HepG2 (cell line): ENCODE measurements at regions not wholly inside any gene's neighbourhood (a gene's known extent, or its start where the extent isn't known, plus 50 kb on each side); places are given as distances from the start of the nearest gene placed in this dataset.

ENCODE experiments used
- ATAC-seq: fragments of 200-7000 bp; cut with Tn5 transposase; 3 replicates; pipeline ENCODE4 v1.9.1; 2020; ENCODE audit warnings: mild to moderate bottlenecking, moderate library complexity
- BruUV-seq: library from RNA; stranded (reverse); fragments of 400-500 nt; replicated peaks from 2 replicates; lab custom pipeline; 2021; lab: Mats Ljungman, UMichigan
- CTCF ChIA-PET: fragments of 300-600 bp; formaldehyde crosslinking; extraction: SDS; loops from one replicate; lab custom pipeline; 2021; ENCODE audit warnings: low total read pairs, inconsistent platforms, low intra/inter-chr PET ratio; lab: Yijun Ruan, JAX
- POLR2A ChIA-PET: fragments of 350-600 bp; sonication (Branson Sonifier 250); formaldehyde crosslinking; loops from one replicate; lab custom pipeline; 2020; ENCODE audit warnings: antibody characterized with exemption, inconsistent platforms; lab: Yijun Ruan, JAX
- DNase-seq: peaks from one replicate; pipeline ENCODE4 v3.0.0-alpha.2; 2015; ENCODE audit warnings: low spot score
- FAIRE-seq: peaks from 3 replicates; lab custom pipeline; 2011; peaks lifted over from hg19 to GRCh38; lab: Jason Lieb, UNC
- H2AFZ ChIP-seq: one replicate; pipeline ENCODE4 v1.6.1; 2011; ENCODE audit warnings: low read length, inconsistent platforms
- H3K27ac ChIP-seq: fragments of 300-600 bp; 3 replicates; pipeline ENCODE4 v1.8.0; 2011; ENCODE audit warnings: mixed run types, mild to moderate bottlenecking, mixed read lengths, low read length, inconsistent platforms; ENCODE audit not compliant: insufficient read depth; ENCODE audit errors: extremely low read length
- H3K27me3 ChIP-seq, 2 experiments: fragments of 200-600 bp in 1 of 2; 2 replicates in 1 of 2; 3 replicates in 1 of 2; pipeline versions ENCODE4 v1.6.0 to v1.8.0; 2011; ENCODE audit warnings: low read length in 2 of 2, mild to moderate bottlenecking in 2 of 2, moderate library complexity in 2 of 2, inconsistent platforms in 1 of 2; ENCODE audit not compliant: insufficient read depth in 2 of 2, control insufficient read depth in 1 of 2
- H3K36me3 ChIP-seq, 2 experiments: fragments of 200-600 bp in 1 of 2; replicated peaks in 1 of 2; 2 replicates in 1 of 2; 3 replicates in 1 of 2; pipeline versions ENCODE4 v1.5.1 to v1.8.0; 2011; ENCODE audit warnings: low read length in 2 of 2, inconsistent platforms in 1 of 2; ENCODE audit not compliant: insufficient read depth in 2 of 2, control insufficient read depth in 1 of 2
- H3K4me1 ChIP-seq: 2 replicates; pipeline ENCODE4 v1.5.1; 2012; ENCODE audit warnings: low read length, inconsistent platforms; ENCODE audit not compliant: insufficient read depth
- H3K4me2 ChIP-seq: 2 replicates; pipeline ENCODE4 v1.6.0; 2011; ENCODE audit warnings: low read depth, low read length, inconsistent platforms
- H3K4me3 ChIP-seq, 3 experiments: fragments of 200-600 bp in 1 of 3; sonication (generic), shearing (Covaris generic) in 1 of 3; replicated peaks in 1 of 3; 2 replicates each; pipeline ENCODE4 v1.5.1; 2011 to 2016; ENCODE audit warnings: low read length in 3 of 3, inconsistent platforms in 2 of 3, low read depth in 2 of 3, mild to moderate bottlenecking in 2 of 3, control low read depth in 1 of 3, mixed read lengths in 1 of 3; ENCODE audit not compliant: insufficient read depth in 1 of 3
- H3K79me2 ChIP-seq: one replicate; pipeline ENCODE4 v1.6.1; 2011; ENCODE audit warnings: low read length, inconsistent platforms; ENCODE audit not compliant: insufficient read depth
- H3K9ac ChIP-seq: 2 replicates; pipeline ENCODE4 v1.6.0; 2011; ENCODE audit warnings: mild to moderate bottlenecking, low read depth, low read length, inconsistent platforms; ENCODE audit not compliant: insufficient read depth
- H3K9me3 ChIP-seq: 2 replicates; pipeline ENCODE4 v1.5.1; 2012; ENCODE audit warnings: mild to moderate bottlenecking, low read length
- H4K20me1 ChIP-seq: 2 replicates; pipeline ENCODE4 v1.6.0; 2011; ENCODE audit warnings: inconsistent platforms, mild to moderate bottlenecking, low read length, moderate library complexity; ENCODE audit not compliant: insufficient read depth
- ATF7 ChIP-seq, 2 experiments: fragments of 450-650 bp in 1 of 2; sonication (generic) in 1 of 2; formaldehyde crosslinking in 1 of 2; IDR thresholded peaks; 2 replicates each; pipeline versions ENCODE4 v1.4.0 to v1.6.1; 2016 to 2020; ENCODE audit warnings: antibody characterized with exemption in 1 of 2, mild to moderate bottlenecking in 1 of 2, missing genetic modification reagents in 1 of 2
- CBX5 ChIP-seq: sonication (generic); formaldehyde crosslinking; IDR thresholded peaks from 2 replicates; pipeline ENCODE4 v1.4.0; 2020; ENCODE audit warnings: missing genetic modification reagents, borderline replicate concordance
- FOSL2 ChIP-seq: sonication (generic); formaldehyde crosslinking; IDR thresholded peaks from 2 replicates; pipeline ENCODE4 v1.4.0; 2020; ENCODE audit warnings: missing genetic modification reagents
- SOX13 ChIP-seq, 3 experiments: fragments of 450-650 bp in 1 of 3; sonication (generic) in 1 of 3; formaldehyde crosslinking in 1 of 3; IDR thresholded peaks in 2 of 3; conservative IDR thresholded peaks in 1 of 3; 2 replicates each; pipeline versions ENCODE4 v1.5.0 to v1.6.1; 2016 to 2020; ENCODE audit warnings: antibody characterized with exemption in 1 of 3, mild to moderate bottlenecking in 1 of 3, missing compliant biosample characterization in 1 of 3, missing genetic modification reagents in 1 of 3, moderate library complexity in 1 of 3
- TCF7 ChIP-seq: sonication (generic); IDR thresholded peaks from 2 replicates; pipeline ENCODE4 v1.6.1; 2016; ENCODE audit warnings: antibody characterized with exemption, low read depth
- ZFX ChIP-seq: sonication (generic); formaldehyde crosslinking; IDR thresholded peaks from 2 replicates; pipeline ENCODE4 v1.4.0; 2020; ENCODE audit warnings: mild to moderate bottlenecking, low read depth, missing genetic modification reagents, moderate library complexity
- ZMYM4 ChIP-seq: sonication (generic); formaldehyde crosslinking; IDR thresholded peaks from 2 replicates; pipeline ENCODE4 v1.8.1; 2023; ENCODE audit warnings: mild to moderate bottlenecking, missing genetic modification reagents
- ZNF10 ChIP-seq: sonication (generic); formaldehyde crosslinking; IDR thresholded peaks from 2 replicates; pipeline ENCODE4 v1.4.0; 2020; ENCODE audit warnings: mild to moderate bottlenecking, low read depth, missing genetic modification reagents, borderline replicate concordance
- ZNF121 ChIP-seq: sonication (generic); formaldehyde crosslinking; IDR thresholded peaks from 2 replicates; pipeline ENCODE4 v1.5.0; 2020; ENCODE audit warnings: mild to moderate bottlenecking, missing genetic modification reagents
- ZNF563 ChIP-seq: sonication (generic); formaldehyde crosslinking; IDR thresholded peaks from 2 replicates; pipeline ENCODE4 v1.8.0; 2022; ENCODE audit warnings: mild to moderate bottlenecking, moderate library complexity, missing genetic modification reagents
- WGBS: methylation state at CpG from one replicate; pipeline ENCODE4 v1.1.6; 2017; ENCODE audit warnings: low lambda C conversion rate; 5-methylcytosine and 5-hydroxymethylcytosine counted together
- in situ Hi-C: cut with HindIII; loops from 2 replicates; pipeline ENCODE4 v1.10.0; 2017; ENCODE audit warnings: low pct_unique_long_range_greater_than_20kb; ENCODE audit not compliant: extremely low pct_ligation_motif_present
- intact Hi-C: fragments of 100-400 bp; cut with micrococcal nuclease; formaldehyde crosslinking; loops from one replicate; pipeline ENCODE4 v1.10.0; 2022; ENCODE audit not compliant: unreplicated experiment
- TF ChIP-seq, protein P1 (sequence below): sonication (generic); formaldehyde crosslinking; IDR thresholded peaks from 2 replicates; pipeline ENCODE4 v1.4.0; 2020; ENCODE audit warnings: missing genetic modification reagents, borderline replicate concordance
- TF ChIP-seq, protein P2 (sequence below): sonication (generic); formaldehyde crosslinking; conservative IDR thresholded peaks from 2 replicates; pipeline ENCODE4 v1.4.0; 2020; ENCODE audit warnings: missing genetic modification reagents
- TF ChIP-seq, protein P3 (sequence below): IDR thresholded peaks from 2 replicates; pipeline ENCODE4 v1.6.1; 2016; ENCODE audit warnings: low read depth

DNA sequence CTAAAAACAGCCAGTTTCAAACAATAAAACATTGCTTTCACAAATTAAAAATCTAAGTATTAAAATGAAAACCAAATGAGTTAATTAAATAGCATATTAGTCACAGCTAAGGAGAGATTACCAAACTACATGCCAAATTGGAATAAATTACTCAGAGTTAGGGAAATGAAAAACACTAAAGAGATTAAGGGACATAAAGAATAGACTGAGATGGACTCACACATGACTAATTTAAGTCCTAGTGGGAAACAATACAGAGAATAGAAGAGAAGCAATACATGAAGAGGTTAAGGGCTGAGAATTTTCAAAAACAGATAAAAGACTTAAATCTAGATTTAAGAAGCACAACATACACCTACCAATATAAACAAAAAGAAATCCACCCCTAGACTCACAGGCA lies 110.6 kb downstream of the ZFAND4 start (continued):
- TF ChIP-seq, protein P1, sequence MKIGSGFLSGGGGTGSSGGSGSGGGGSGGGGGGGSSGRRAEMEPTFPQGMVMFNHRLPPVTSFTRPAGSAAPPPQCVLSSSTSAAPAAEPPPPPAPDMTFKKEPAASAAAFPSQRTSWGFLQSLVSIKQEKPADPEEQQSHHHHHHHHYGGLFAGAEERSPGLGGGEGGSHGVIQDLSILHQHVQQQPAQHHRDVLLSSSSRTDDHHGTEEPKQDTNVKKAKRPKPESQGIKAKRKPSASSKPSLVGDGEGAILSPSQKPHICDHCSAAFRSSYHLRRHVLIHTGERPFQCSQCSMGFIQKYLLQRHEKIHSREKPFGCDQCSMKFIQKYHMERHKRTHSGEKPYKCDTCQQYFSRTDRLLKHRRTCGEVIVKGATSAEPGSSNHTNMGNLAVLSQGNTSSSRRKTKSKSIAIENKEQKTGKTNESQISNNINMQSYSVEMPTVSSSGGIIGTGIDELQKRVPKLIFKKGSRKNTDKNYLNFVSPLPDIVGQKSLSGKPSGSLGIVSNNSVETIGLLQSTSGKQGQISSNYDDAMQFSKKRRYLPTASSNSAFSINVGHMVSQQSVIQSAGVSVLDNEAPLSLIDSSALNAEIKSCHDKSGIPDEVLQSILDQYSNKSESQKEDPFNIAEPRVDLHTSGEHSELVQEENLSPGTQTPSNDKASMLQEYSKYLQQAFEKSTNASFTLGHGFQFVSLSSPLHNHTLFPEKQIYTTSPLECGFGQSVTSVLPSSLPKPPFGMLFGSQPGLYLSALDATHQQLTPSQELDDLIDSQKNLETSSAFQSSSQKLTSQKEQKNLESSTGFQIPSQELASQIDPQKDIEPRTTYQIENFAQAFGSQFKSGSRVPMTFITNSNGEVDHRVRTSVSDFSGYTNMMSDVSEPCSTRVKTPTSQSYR (CRISPR knock-in tag): no peak
- TF ChIP-seq, all 625 proteins: peak for 0

DNA sequence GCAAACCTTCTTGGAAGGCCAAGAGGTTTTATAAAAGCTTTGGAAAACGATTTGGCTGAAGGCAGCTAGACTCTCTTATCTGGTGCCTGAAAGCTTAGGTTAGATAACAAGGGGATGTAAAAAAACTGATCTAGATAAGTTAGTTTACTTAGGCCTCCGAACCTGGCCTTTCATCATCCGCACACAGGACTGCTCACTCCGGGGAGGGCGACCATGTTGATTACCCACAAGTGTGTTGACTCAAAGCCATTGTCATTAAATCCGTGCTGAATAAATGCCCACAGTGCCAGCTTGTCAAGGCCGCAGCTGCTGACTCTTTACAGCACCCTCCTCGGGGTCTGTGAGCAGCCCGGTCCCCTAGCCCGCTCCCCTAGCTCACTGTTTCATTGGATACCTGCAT lies 112.3 kb downstream of the ZFAND4 start:
- in situ Hi-C loops: no loop called here
- no TSS peak for BruUV-seq
- 70% methylated on average over 5 of the region's 10 CpGs for WGBS
- H3K79me2 ChIP-seq: peaks cover 2% of the 10 kb centered on the region
- POLR2A ChIA-PET: no interaction called here
- no peak overlapping the region for H3K4me3 ChIP-seq
- ATAC-seq (no peak), DNase-seq (peak; percentile 36), FAIRE-seq (no peak)
- H2AFZ ChIP-seq: no peak overlapping the region
- CTCF ChIA-PET: no interaction called here
- no peak overlapping the region for H3K9ac ChIP-seq
- intact Hi-C loops: loop anchor here (1.0 kb wide), 1 partner anchor 35 kb away; no protein-coding TSS in a partner anchor
- H3K27ac ChIP-seq: no peak overlapping the region
- H3K4me1 ChIP-seq: peaks cover 34% of the 10 kb centered on the region
- H3K9me3 ChIP-seq: peaks cover 8% of the 10 kb centered on the region
- H4K20me1 ChIP-seq: no peaks in the 10 kb centered on the region
- no peaks in the 10 kb centered on the region for H3K27me3 ChIP-seq
- no peak overlapping the region for H3K4me2 ChIP-seq
- peaks cover 1 to 4% of the 10 kb centered on the region in 2 experiments; a peak in 1 of 5 replicates for H3K36me3 ChIP-seq
- TF ChIP-seq ZNF10 (CRISPR knock-in tag) (no peak), ZNF563 (CRISPR knock-in tag) (no peak), ZMYM4 (CRISPR knock-in tag) (peak; percentile 63; the same call in 1 of the 2 replicates), CBX5 (peak; percentile 60; the same call in 1 of the 2 replicates), ZNF121 (CRISPR knock-in tag) (no peak), TCF7 (peak; percentile 63), ZFX (CRISPR knock-in tag) (no peak), ATF7 (IDR thresholded peaks at IDR 0.05) (no peak), ATF7 (CRISPR knock-in tag; IDR thresholded peaks at IDR 0.05) (no peak), FOSL2 (peak; percentile 34; the same call in 1 of the 2 replicates), SOX13 (IDR thresholded peaks at IDR 0.05) (no peak), SOX13 (CRISPR knock-in tag; conservative IDR thresholded peaks at IDR 0.05 in 1 of 2, IDR thresholded peaks at IDR 0.05 in 1 of 2) (peak in 1 of 2 experiments; percentile 63; a peak in 1 of 4 replicates)
- TF ChIP-seq, protein P2, sequence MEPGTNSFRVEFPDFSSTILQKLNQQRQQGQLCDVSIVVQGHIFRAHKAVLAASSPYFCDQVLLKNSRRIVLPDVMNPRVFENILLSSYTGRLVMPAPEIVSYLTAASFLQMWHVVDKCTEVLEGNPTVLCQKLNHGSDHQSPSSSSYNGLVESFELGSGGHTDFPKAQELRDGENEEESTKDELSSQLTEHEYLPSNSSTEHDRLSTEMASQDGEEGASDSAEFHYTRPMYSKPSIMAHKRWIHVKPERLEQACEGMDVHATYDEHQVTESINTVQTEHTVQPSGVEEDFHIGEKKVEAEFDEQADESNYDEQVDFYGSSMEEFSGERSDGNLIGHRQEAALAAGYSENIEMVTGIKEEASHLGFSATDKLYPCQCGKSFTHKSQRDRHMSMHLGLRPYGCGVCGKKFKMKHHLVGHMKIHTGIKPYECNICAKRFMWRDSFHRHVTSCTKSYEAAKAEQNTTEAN (CRISPR knock-in tag): no peak
- TF ChIP-seq, protein P3, sequence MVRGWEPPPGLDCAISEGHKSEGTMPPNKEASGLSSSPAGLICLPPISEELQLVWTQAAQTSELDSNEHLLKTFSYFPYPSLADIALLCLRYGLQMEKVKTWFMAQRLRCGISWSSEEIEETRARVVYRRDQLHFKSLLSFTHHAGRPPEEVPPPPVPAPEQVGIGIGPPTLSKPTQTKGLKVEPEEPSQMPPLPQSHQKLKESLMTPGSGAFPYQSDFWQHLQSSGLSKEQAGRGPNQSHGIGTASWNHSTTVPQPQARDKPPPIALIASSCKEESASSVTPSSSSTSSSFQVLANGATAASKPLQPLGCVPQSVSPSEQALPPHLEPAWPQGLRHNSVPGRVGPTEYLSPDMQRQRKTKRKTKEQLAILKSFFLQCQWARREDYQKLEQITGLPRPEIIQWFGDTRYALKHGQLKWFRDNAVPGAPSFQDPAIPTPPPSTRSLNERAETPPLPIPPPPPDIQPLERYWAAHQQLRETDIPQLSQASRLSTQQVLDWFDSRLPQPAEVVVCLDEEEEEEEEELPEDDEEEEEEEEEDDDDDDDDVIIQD (CRISPR knock-in tag): peak; percentile 88
